GM21737 (cell line): ENCODE measurements at regions not wholly inside any gene's neighbourhood (a gene's known extent, or its start where the extent isn't known, plus 50 kb on each side); places are given as distances from the start of the nearest gene placed in this dataset.

Experiments
- ATAC-seq: cut with Tn5 transposase; IDR thresholded peaks from one replicate; pipeline ENCODE4 v1.9.1; 2021; ENCODE audit warnings: mild to moderate bottlenecking, moderate library complexity; ENCODE audit not compliant: unreplicated experiment

DNA sequence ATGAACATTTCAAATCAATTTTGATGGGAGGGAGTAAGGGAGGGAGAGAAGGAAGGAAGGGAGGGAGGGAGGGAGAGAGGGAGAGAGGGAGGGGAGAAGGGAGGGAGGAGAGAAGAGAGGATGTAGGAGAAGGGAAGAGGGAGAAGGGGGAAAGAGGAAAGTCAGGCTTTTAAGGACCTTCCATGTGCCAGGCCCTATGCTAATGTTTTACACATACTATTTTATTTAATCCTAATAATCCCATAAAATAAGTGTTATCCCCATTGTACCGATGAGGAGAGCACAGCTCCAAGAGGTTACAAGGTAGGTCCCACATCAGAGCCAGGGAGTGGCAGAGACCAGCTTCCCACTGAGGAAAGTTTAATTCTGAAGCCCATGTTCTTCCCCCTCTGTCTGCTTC is 341.9 kb downstream of the RAB28 start:
- ATAC-seq = no peak

GRCh38 chr4:13137390-13137789 is 346.8 kb downstream of the RAB28 start:
- no peak for ATAC-seq

- no peak for ATAC-seq
These were observed 350.4 kb downstream of the RAB28 start for GRCh38 chr4:13133700-13134099.

GRCh38 chr4:13130848-13131247 is 353.3 kb downstream of the RAB28 start:
- ATAC-seq = no peak

DNA sequence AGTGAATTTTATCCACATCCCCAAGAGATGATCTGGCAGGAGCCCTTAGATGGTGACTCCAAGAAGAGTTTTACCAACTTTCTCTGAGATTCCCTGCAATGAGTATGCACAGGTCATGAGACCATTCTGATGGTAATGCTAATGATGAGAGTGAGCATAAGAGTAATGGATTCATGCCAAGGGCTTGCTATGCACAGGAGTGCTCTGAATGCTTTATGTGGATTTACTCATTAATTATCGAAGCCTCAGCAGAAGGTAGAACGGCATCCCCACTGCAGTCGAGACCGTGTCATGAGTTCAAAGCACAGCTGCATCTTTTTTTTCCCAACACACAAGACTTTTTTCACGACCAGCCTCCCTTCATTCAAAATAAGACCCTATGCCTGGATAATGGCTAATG is 355.0 kb downstream of the RAB28 start:
- no peak for ATAC-seq

DNA sequence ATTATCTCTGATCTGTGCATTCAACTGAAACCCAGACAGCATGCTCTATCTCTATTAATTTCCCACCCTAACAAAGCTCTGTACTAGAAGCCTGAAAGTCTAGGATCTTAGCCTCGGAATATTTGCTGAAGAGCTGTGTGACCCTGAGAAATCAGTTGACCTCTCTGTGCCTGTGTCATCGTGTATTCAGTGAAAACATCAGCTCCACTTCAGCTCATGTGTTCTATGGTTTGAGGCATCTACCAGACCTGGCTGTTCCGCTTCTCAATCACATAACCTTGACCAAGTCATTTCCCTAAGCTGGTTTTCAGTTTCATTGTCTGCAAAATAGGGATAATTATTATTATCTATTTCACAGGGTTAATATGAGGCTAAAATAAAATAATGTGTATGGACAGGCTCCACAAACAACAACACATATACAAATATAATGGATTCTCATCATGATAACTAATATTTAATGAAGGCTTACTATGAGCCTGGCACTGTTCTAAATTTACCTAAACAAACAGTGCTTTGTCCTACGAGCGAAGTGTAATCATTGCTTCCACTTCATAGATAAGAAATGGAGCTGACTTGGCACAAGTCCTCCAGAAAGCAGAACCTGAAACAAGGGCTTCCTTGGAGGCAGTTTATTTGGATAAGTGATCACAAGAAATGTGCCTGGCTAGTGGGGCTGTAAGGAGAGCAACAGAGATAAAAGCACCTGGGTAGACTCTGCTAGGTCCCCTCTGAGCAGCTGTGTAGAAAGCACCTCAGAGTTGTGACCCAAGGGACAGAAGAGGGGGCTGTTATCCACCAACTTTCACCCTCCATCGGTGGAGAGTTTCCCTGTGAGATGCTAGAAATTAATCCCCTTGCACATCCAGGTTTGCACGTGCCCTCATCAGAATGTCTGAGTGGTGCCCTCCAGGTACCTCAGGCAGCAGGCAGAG is 356.9 kb downstream of the RAB28 start:
- no peak for ATAC-seq

GRCh38 chr4:13118633-13119032 is 365.5 kb downstream of the RAB28 start:
- ATAC-seq = no peak

DNA sequence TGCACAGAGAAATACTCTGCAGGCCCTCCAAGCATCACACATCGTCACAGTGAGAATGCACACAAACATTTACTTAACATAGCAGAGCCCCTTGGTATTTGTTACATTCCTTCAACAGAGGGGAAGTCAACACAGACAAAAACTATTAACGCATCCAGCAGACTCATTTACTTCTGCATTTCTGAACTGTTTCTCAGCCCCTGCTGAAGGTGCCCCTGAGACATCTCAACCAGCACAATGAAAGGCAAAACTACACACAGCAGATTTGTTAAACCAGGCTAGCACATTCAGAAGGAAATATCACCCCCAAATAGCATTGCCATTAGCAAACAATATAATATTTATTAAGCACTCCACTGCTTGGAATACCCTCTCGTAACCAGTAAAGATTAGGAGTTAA is 367.0 kb downstream of the RAB28 start:
- ATAC-seq = no peak

- no peak for ATAC-seq
These were observed 372.1 kb downstream of the RAB28 start for GRCh38 chr4:13112030-13112429.

- no peak for ATAC-seq
These were observed 374.6 kb downstream of the RAB28 start for GRCh38 chr4:13109536-13109935.

GRCh38 chr4:13108096-13108495 is 376.0 kb downstream of the RAB28 start:
- no peak for ATAC-seq

GRCh38 chr4:13103382-13104015 is 380.6 kb downstream of the RAB28 start:
- no peak for ATAC-seq

DNA sequence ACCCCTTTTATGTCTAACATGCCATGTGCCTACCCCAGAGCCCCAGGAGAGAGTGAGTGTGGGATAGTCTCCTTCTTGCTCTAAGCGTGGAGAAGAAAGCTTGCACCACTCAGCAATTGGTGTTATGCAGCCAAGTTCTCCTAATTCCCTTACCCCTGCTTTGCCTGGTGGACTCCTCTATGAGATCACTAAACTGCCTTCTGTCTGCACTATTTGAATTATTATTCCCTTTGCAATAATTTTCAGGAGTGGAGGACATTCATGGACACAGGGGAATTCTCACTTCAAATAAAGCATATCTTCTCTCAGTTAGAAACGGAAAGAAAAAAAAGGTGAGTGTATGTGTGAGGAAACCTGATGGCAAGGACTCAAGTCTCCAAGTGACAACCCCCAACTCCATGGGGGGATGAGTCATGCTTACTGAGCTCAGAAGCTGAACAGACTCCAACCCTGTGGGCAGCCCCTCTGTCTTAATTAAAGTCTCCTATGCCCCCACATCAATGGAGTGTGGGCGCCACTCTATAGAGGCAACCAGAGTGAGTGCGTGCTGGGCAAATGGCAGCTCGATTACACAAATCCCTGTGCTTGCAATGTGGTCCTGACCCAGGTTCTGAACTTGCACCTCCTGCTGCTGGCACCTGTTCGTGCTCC is 381.9 kb downstream of the RAB28 start:
- no peak for ATAC-seq

GRCh38 chr4:13097971-13098370 is 386.2 kb downstream of the RAB28 start:
- no peak for ATAC-seq

DNA sequence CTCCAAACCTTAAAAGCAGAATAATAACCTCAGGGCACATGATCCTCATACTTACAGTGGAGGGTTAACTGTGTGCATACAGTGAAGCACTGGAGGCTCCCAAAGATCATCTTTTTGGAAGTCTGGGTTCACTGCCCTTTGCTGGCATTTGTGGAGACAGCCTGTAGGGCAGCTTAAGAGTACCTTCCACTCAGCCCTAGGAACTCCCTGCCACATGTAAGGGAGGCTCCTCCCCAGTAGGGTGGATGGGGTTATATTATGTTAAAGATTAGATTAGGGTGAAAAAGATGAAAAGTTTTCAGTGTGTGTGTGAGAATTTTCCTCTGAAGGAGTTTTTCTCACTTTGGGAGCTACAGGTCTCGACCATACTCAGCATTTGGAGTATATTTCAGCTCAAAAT is 388.4 kb downstream of the RAB28 start:
- ATAC-seq = no peak

DNA sequence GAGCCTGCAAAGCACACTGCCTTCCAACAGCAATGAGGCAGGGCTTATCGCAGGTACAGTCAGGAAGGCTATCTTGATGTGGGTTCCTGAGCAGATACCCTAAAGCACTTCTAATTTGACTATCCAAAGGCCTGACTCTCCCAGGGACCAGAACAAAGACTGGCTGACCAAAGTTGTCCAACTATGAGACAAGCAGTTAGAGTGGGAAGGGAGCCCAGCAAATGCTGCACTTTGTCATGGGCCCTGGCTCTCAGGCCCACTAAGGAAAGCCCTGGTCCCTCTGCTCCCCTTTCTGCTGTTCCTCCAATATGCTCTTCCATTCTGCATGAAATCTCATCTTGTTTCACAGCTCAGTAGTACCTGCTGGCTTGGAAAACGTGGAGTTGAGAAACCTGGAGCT is 391.0 kb downstream of the RAB28 start:
- no peak for ATAC-seq

DNA sequence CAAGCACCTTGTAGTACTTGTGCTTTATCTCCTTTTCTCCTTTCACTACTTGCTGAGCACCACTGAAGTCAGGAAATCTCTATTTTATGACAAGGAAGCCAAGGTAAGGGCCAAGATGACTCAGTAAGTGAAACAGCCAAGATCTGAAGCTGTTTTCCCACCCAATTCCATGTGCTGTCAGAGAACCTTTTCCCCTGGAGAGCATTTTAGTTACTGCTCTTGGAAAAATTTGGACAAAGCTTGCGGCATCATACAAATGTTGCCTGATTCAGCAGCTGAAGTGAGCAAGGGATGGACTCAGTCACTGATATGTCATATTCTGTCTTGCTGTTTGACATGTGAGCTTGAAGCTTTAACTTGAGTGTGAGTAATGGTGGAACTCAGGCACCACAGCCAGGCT is 391.4 kb downstream of the RAB28 start:
- ATAC-seq = no peak

DNA sequence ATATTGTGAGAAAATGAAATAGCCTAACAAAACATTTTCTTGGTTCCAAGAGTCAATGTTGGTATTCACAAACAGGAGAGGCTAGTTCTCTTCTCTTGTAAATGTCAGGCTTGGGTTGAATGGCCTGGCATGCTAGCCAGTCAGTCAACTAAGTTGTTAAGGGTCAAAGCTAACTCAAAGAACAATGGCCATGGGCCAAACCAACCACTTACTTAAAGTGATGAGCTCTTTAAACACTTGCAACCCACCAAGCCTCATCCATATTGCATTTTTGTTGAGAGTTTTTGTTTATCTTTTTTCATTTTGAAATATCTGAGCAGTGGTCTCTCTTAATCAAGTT is 394.5 kb downstream of the RAB28 start:
- no peak for ATAC-seq

DNA sequence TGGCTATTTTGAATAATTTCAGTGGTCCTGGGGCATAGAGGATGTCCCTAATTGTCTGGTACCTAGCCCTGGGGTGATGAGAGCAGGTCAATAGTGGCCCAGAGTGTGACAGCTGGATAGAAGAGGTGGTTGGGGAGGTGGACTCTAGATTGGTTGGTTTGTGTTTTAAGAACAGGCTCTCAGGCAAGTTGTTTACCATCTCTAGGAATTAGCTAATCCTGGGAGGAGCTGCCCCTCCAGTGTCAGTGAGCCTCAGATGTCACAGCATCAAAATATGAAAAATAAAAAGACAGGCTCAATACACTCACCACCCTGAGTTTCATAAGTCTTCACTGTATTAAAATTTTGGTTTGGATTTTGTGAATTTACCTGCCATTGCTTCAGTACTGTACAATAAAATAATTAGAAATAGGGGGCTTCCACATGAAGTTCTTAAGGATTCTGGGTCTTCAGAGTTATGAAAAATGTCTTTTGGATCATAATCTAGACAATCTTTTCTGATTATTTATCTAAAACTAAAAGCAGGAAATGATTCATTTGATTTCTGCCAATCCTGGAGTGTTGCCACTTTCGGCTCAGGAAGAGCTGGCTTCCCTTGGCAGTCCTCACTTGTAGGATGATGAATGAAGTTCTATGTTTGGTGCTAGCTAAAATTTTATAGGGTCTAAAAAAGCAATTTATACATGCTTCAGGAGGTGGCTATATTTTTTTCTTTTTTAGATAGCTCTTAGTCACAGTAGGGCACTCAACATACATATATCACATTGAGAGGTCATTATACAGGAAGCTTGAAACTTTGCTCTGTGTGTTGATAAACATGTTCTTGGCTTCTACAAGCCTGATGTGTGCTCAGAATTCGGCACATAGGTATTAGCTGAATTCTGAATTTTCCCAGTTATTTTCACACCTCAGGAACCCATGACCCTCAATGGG is 395.1 kb downstream of the RAB28 start:
- no peak for ATAC-seq

DNA sequence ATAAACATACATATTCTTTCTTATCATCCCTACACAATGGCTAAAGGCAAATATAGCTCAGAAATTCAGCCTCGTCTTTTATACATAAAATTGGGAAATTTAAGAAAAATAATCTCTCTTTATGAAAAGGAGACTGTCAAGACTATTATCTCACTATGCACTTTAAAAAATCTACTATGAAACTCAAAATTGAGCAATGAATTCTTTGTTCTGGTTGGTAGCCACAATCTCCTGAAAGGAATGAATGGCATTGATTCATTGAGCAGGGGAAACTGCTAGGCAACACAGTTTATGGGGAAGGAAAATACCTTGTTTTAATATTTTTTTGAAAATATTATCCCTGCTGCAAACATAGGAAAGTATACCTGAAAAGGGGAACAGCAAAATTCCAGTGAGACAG is 397.1 kb downstream of the RAB28 start:
- no peak for ATAC-seq

DNA sequence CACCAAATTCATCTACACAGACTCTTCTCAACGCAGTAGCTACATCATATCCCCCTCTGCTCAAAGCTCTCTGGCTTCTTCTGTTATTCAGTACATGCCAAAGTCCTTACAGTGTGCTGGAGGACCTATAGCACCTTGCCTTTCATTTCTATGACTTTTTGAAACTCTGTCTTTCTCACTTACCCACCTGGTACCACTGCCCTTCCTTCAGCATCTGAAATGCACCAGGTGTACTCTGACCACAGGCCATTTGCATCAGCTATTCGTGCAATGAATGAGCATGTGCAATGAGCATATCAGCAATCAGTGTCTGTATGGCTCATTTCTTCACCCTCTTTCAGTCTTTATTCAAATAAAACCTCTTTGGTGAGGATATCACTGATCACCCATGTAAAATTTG is 399.9 kb downstream of the RAB28 start:
- no peak for ATAC-seq
